Stimulated activated CD4-positive, alpha-beta T cell treated with anti-CD3 and anti-CD28 coated beads, Interleukin-4, amount 100 ng/mL, for 1 hour (primary cell): ENCODE measurements at regions not wholly inside any gene's neighbourhood (a gene's known extent, or its start where the extent isn't known, plus 50 kb on each side); places are given as distances from the start of the nearest gene placed in this dataset.

Experiments
- DNase-seq: peaks from one replicate; pipeline ENCODE4 v3.0.0-alpha.2; 2020

GRCh38 chr15:77819048-77819850 lies 186.5 kb upstream of the LINGO1 start:
- no peak for DNase-seq

- DNase-seq = no peak
Observed at GRCh38 chr15:77818484-77819047, 185.9 kb upstream of the LINGO1 start.

GRCh38 chr15:77817434-77817833 lies 184.7 kb upstream of the LINGO1 start:
- DNase-seq = no peak

- DNase-seq = no peak
Observed at GRCh38 chr15:77816983-77817382, 184.3 kb upstream of the LINGO1 start.

- no peak for DNase-seq
Observed at GRCh38 chr15:77815015-77815414, 182.3 kb upstream of the LINGO1 start.

DNA sequence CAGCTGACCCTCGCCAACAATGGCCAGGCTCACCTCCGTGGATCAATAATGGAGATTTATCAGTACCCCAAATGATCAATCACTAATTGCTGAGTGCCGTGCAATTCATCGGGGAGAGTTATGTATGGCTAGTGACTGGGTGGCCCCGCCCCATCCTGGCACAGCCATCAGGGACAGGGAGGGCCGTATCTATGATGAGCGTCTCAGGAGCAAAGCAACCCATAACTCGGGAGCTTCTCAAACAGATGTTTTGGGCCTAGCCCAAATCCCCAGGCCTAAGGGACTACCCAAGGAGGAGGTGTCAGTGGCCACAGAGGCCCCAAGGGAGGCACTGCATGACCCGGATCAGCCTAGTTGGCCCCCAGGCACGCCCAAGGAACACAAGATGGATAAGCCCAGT lies 180.0 kb upstream of the LINGO1 start:
- DNase-seq = no peak

DNA sequence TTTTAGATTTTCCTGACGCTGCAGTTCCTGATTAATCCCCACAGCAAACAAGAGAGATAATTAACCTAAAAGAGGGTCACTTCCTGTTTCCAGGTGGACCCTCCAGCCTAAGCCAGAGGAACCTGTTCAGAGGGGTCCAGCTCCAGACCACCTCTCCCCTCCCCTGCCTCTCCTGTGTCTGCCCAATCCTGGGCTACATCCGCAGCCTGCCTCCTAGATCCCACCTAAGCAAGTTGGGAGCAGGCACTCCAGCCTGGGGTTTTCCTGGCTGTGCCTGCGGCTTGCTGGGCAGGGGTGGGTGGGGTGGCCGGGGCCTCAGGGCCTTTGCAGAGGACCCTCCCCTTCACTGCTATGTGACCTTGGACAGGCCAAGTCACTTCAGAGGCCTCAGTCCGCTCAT lies 178.6 kb upstream of the LINGO1 start:
- DNase-seq = no peak

- DNase-seq = no peak
Observed at GRCh38 chr15:77810130-77810571, 177.4 kb upstream of the LINGO1 start.

DNA sequence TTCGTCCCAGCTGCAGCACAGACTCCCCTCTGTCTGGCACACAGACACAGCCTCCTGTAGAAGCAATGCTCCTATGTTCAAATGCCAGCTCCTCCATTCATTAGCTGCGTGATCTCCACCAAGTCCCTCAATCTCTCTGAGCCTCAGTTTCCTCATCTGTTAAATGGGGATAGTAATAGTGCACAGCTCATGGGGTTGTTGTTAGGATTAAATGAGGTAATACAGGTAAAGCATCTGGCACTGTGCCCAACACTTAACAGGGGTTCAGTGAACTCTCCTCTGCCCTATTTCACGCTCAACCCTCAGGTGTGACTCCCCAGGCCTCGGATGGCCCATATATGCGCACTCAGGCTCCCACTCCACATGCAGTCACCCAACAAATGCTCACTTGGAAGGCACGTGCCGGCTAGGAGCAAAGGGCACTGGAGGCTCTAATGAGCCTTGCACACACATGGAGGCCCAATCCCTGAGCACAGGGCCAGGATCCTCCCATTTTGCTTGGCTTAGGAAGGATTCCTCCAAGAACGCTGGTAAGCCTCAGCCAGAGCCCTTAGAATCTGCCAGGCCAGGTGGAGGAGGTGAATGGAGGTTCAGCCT lies 176.0 kb upstream of the LINGO1 start:
- no peak for DNase-seq

GRCh38 chr15:77808075-77808474 lies 175.4 kb upstream of the LINGO1 start:
- no peak for DNase-seq

- DNase-seq = no peak
Observed at GRCh38 chr15:77807611-77808010, 174.9 kb upstream of the LINGO1 start.

DNA sequence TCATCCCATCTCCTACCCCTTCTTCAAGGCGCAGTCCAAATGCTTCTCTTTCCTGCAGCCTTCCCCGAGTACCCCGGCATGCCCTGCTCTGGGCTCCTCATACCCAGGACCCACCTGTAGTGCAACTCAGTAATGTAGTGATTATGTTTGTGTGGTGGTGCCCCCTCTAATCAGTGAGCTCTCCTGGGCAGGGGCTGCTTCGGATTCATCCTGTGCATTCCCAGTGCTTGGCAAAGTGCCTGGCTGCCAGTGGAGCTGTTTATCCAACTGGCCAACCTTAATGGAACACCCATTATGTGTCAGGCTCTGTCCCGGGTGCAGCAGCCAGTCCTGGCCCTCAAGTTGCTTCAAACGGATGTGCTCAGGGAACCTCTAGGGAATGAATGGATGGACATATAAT lies 174.4 kb upstream of the LINGO1 start:
- no peak for DNase-seq

GRCh38 chr15:77804210-77804609 lies 171.5 kb upstream of the LINGO1 start:
- no peak for DNase-seq

DNA sequence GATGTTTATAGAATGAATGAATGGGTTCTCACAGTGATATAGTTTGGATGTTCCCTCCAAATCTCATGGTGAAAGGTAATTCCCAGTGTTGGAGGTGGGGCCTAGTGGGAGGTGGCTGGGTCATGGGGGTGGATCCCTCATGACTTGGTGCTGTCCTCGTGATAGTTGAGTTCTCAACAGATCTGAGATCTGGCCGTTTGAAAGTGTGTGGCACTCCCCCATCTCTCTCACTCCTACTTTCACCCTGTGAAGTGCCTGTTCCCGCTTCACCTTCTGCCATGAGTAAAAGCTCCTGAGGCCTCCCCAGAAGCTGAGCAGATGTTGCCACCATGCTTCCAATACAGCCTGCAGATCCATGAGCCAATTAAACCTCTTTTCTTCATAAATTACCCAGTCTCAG lies 170.8 kb upstream of the LINGO1 start:
- no peak for DNase-seq

- DNase-seq = no peak
Observed at GRCh38 chr15:77800305-77800704, 167.6 kb upstream of the LINGO1 start.

- no peak for DNase-seq
Observed at GRCh38 chr15:77798847-77799246, 166.1 kb upstream of the LINGO1 start.

GRCh38 chr15:77798151-77798835 lies 165.6 kb upstream of the LINGO1 start:
- DNase-seq = no peak

DNA sequence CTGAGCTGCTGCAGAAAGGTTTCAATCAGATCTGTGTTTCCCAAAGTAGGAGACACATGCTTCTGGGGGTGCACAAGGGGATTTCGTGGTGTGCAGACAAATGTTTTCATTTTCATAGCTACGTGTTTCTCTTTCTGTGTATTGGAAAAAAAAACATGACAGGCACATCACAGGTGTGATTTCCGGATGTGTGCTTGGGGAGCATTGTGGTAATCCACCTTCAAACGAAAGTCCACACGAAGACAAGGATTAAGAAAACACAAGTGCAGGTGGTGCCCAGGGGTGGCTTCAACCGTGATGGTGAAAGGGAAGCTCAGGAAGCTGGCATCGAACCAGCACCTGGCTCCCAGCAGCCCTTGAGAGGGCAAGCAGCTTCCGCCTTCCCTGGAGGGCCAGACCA lies 164.6 kb upstream of the LINGO1 start:
- DNase-seq = no peak

GRCh38 chr15:77796046-77796729 lies 163.5 kb upstream of the LINGO1 start:
- DNase-seq = no peak

DNA sequence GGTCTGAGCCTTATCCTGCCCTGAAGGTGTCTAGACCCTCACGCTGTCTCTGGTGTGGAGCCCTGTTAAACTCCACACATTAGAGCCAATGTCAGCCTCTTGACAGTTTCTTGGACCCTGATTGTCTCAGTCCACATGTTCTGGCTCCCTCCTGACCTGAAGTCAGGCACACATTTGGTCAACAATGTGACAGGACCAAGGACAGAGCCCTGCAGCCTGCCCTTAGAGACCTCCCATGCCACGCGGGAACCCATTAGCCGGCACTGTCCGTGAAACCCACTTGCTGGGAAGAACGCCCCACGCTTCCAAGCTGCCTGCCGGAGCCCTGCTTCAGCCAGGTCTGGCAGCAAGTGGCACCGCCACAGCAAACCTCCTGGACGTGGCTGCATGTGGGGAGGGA lies 162.7 kb upstream of the LINGO1 start:
- no peak for DNase-seq

GRCh38 chr15:77791941-77792340 lies 159.2 kb upstream of the LINGO1 start:
- DNase-seq = no peak

GRCh38 chr15:77790481-77790880 lies 157.8 kb upstream of the LINGO1 start:
- no peak for DNase-seq

DNA sequence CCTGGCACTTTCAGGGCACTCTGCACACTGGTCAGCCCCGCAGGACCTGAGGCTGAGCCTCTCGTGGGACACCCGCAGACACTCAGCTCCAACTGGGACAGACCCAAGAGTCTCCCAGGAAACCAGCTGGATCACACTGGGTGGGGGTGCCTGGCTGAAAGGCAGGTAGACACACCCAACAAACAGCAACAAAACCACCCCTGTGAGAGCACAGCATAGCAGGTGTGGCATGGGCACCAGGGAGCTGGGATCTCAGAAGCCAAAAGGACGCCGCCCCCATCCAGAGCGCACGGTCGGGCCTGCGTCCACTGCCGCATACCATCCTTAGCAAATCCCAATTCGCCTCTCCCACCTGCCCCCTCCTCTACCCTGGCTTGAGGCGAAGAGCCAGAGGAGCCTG lies 154.2 kb upstream of the LINGO1 start:
- no peak for DNase-seq
